GM12891 (cell line): ENCODE measurements at regions not wholly inside any gene's neighbourhood (a gene's known extent, or its start where the extent isn't known, plus 50 kb on each side); places are given as distances from the start of the nearest gene placed in this dataset.
A peak's percentile ranks its signal among the peaks of the same experiment; 100 is the strongest.

Experiments
- DNase-seq: peaks from one replicate; pipeline ENCODE4 v3.0.0; 2011; ENCODE audit warnings: low spot score; ENCODE audit not compliant: insufficient read length
- FAIRE-seq: peaks from 2 replicates; lab custom pipeline; 2011; peaks lifted over from hg19 to GRCh38; lab: Jason Lieb, UNC
- PAX5 ChIP-seq: IDR thresholded peaks from 2 replicates; pipeline ENCODE4 v1.6.1; 2011; ENCODE audit warnings: low read length, moderate library complexity, mild to moderate bottlenecking; ENCODE audit not compliant: insufficient read depth, severe bottlenecking
- POLR2A ChIP-seq: IDR thresholded peaks from 2 replicates; pipeline ENCODE4 v1.6.1; 2011; ENCODE audit warnings: low read depth, low read length, control low read depth
- POLR2AphosphoS5 ChIP-seq: IDR thresholded peaks from 2 replicates; pipeline ENCODE4 v1.6.1; 2011; ENCODE audit warnings: low read depth, low read length, control low read depth
- POU2F2 ChIP-seq: IDR thresholded peaks from 2 replicates; pipeline ENCODE4 v1.6.1; 2011; ENCODE audit warnings: low read depth, mild to moderate bottlenecking, control low read depth, low read length, moderate library complexity
- SPI1 ChIP-seq: IDR thresholded peaks from 2 replicates; pipeline ENCODE4 v1.6.1; 2011; ENCODE audit warnings: low read depth, low read length, control low read depth
- TAF1 ChIP-seq: IDR thresholded peaks from 2 replicates; pipeline ENCODE4 v1.6.1; 2011; ENCODE audit warnings: low read depth, low read length, control low read depth

DNA sequence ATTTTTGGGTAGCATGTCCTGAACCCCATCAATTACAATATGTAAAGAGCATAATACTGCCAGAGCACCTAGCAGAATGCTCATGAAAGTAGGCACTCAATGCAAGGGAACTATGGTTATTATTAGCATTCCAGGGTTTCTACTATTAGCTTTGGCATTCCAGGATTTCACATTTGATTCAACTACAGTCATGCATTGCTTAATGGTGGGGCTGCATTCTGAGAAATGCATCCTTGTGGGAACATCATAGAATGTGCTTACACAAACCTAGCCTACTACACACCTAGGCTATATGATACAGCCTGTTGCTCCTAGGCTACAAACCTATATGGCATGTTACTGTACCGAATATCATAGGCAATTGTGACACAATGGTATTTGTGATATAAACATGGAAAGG is 247.8 kb downstream of the CD83 start:
- FAIRE-seq (no peak), DNase-seq (no peak)
- no peak for TF ChIP-seq PAX5
- no peak for TF ChIP-seq POU2F2
- no peak for TF ChIP-seq TAF1
- no peak for TF ChIP-seq SPI1
- no peak for TF ChIP-seq POLR2AphosphoS5
- TF ChIP-seq POLR2A = no peak

DNA sequence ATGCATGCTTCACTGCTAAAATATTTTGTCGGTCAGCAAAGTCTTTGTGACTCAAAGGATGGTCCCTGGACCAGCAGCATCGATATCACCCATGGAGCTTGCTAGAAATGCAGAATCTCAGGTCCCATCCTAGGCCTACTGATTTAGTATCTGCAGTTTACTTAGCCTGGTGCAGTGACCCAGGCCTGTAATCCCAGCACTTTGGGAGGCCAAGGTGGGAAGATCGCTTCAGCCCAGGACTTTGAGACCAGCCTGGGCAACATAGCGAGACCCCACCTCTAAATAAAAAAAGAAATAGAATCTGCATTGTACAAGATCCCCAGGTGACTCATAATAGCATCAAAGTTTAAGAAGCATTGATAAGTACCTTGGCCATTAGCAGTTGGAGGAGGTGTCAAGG is 248.7 kb downstream of the CD83 start:
- TF ChIP-seq SPI1 = no peak
- no peak for TF ChIP-seq TAF1
- TF ChIP-seq POU2F2 = no peak
- TF ChIP-seq POLR2AphosphoS5 = no peak
- FAIRE-seq (no peak), DNase-seq (no peak)

DNA sequence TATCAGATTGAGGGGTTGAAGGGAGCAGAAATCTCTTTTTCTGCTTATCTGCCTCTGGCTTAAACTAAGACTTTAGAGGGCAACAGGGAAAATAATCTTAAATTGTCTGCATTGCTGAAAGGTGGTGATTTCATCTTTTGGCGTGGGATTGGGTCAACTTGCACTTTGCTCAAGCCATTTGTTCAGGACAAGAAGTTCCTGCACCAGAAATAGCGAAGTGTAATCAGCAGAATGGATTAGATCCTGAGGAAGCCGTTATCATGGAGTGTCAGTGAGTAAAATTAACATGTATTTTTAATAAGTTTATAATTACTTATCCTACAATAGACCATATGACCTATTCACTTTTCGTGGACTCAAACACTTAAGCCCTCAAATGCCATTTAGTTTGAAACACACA is 249.3 kb downstream of the CD83 start:
- FAIRE-seq (no peak), DNase-seq (no peak)
- TF ChIP-seq SPI1 = no peak
- TF ChIP-seq POLR2A = no peak
- no peak for TF ChIP-seq POU2F2
- no peak for TF ChIP-seq PAX5
- TF ChIP-seq TAF1 = no peak
- TF ChIP-seq POLR2AphosphoS5 = no peak

DNA sequence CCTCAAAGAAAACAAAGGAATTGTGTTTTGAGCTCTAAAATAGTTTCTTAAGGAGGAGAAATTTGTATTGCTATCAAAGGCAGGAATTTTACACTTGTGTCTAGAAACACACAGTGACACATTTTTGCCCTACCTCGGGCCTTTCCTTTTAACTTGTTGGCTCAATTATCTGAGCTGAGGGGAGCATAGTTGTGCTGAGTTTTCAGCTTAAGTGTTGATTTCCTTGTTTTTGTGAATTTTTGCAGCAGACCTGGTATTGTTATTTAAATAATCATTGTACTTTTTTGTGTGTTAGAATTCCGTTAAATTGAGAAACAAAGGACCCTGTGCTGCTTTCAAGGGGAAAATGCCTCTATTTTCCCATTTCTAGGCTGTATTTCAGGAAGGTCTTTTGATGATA is 249.7 kb downstream of the CD83 start:
- no peak for DNase-seq
- TF ChIP-seq POLR2AphosphoS5 (no peak), TAF1 (no peak), SPI1 (no peak), POLR2A (no peak), POU2F2 (no peak), PAX5 (no peak)
- no peak for FAIRE-seq

DNA sequence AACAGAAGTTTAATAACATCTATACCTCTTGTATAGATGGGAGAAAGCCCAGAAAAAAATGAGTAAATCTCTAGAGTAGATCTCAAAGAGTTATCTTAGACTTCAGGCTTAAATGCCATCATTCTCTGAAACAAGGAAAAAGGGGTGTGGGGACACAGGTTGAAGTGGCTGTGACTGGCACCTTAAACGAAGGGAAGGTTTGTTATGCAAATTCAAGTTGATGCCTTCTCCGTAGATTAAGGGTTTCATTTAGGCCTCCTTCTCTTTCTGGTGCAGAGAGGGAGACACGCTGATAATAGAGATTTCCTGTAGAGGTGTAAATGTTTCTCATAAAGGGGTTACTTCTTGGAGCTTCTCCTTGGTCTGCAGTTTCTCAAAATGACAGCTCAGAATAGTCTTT is 252.1 kb downstream of the CD83 start:
- no peak for TF ChIP-seq POU2F2
- TF ChIP-seq PAX5 = no peak
- no peak for TF ChIP-seq POLR2AphosphoS5
- FAIRE-seq (no peak), DNase-seq (no peak)

GRCh38 chr6:14371530-14371929 is 254.0 kb downstream of the CD83 start:
- TF ChIP-seq SPI1 = 0 out of 2 replicates have a peak, but pooled peaks have one; percentile 17
- no peak for TF ChIP-seq POLR2A
- FAIRE-seq = no peak
- DNase-seq = no peak

- no peak for TF ChIP-seq POLR2A
- TF ChIP-seq SPI1 = no peak
- no peak for TF ChIP-seq PAX5
- TF ChIP-seq TAF1 = no peak
- TF ChIP-seq POU2F2 = no peak
- no peak for TF ChIP-seq POLR2AphosphoS5
These were observed 255.3 kb downstream of the CD83 start for GRCh38 chr6:14372734-14373489.

DNA sequence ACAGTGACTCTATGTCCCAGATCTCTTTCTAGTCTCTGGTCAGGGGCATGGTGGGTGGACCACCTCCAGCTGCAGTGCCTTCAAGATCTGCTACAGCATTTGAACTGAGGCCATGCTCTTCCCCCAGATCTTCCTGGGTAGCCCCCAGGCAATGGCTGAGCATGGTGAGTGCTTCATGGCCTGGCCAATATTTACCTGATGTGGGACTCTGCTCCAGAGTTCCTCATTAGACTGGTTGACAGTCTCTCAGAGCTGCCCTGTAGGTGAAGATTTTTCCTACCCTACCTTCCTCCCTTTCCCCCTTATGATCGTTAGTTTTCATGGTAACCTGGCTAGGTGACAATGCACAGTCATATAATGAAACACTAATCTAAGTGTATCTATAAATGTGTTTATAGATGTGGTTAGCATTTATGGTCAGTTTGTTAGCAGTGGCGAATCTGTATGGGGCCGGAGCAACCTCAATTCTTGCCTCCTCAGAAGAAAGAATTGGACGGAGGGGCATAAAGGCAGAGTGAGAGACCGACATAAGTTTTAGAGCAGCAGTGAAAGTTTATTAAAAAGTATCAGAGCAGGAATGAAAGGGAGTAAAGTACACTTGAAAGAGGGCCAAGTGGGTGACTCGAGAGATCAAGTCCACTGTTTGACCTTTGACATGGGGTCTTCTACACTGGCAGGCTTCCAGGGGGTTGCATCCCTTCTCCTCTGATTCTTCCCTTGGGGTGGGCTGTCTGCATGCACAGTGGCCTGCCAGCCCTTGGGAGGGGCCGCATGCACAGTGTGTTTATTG is 256.3 kb downstream of the CD83 start:
- TF ChIP-seq POU2F2 = no peak
- no peak for TF ChIP-seq PAX5
- TF ChIP-seq POLR2A = no peak
- no peak for TF ChIP-seq POLR2AphosphoS5
- no peak for TF ChIP-seq SPI1
- TF ChIP-seq TAF1 = no peak
- FAIRE-seq = no peak

More at GRCh38 chr6:14372734-14373489, 255.3 kb downstream of the CD83 start:
- no peak for DNase-seq
- peak; percentile 40 for FAIRE-seq

DNA sequence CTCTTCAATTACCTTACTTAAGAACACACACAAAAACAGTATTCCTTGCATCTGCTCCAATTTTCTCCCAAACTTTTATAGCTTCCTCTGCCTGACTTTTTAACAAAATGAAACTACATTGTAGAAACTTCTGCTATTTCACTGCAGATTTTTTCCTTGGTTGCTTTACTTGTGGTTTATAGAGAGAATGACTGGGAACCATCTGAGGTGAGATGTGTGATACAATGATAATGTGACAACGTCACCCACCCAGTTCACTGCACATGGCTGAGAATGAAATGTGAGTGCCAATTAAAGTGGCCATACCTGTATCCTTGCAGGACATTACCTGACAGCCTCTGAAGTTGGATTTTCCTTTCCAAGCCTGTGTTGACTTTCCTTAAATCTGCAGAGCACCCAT is 258.4 kb downstream of the CD83 start:
- no peak for DNase-seq
- no peak for FAIRE-seq
- TF ChIP-seq TAF1 = no peak
- TF ChIP-seq POU2F2 = no peak
- no peak for TF ChIP-seq POLR2AphosphoS5
- TF ChIP-seq SPI1 = no peak
- TF ChIP-seq PAX5 = no peak
- TF ChIP-seq POLR2A = no peak

More for the DNA sequence above, 256.3 kb downstream of the CD83 start:
- no peak for DNase-seq

GRCh38 chr6:14379568-14379967 is 262.0 kb downstream of the CD83 start:
- DNase-seq = no peak
- no peak for FAIRE-seq
- no peak for TF ChIP-seq POLR2AphosphoS5
- no peak for TF ChIP-seq TAF1
- TF ChIP-seq POLR2A = no peak
- no peak for TF ChIP-seq PAX5
- TF ChIP-seq POU2F2 = no peak
- TF ChIP-seq SPI1 = no peak
